Liver (tissue), 8 donors: ENCODE measurements at regions not wholly inside any gene's neighbourhood (a gene's known extent, or its start where the extent isn't known, plus 50 kb on each side); places are given as distances from the start of the nearest gene placed in this dataset.

Experiments used
- DNase-seq: peaks from one replicate; pipeline ENCODE4 v3.0.0-alpha.2; 2017; ENCODE audit warnings: low spot score
- H3K27ac ChIP-seq, 2 donors: one replicate each; pipeline ENCODE4 v1.7.0; 2013; ENCODE audit warnings: inconsistent platforms in 2 of 2, low read length in 2 of 2, control low read depth in 1 of 2, low read depth in 1 of 2, mild to moderate bottlenecking in 1 of 2
- H3K27me3 ChIP-seq, 4 donors: one replicate each; pipeline versions ENCODE4 v1.6.1 to v1.7.0; 2013; ENCODE audit warnings: low read length in 3 of 4, inconsistent platforms in 1 of 4, mild to moderate bottlenecking in 1 of 4, moderate library complexity in 1 of 4; ENCODE audit not compliant: control insufficient read depth in 4 of 4, insufficient read depth in 4 of 4
- H3K36me3 ChIP-seq, 4 donors: one replicate each; pipeline versions ENCODE4 v1.6.1 to v1.7.0; 2013; ENCODE audit warnings: low read length in 3 of 4, mild to moderate bottlenecking in 3 of 4, low read depth in 1 of 4, moderate library complexity in 1 of 4; ENCODE audit not compliant: control insufficient read depth in 4 of 4, insufficient read depth in 3 of 4
- H3K4me1 ChIP-seq, 4 donors: one replicate each; pipeline versions ENCODE4 v1.6.1 to v1.7.0; 2013; ENCODE audit warnings: low read length in 3 of 4, mild to moderate bottlenecking in 3 of 4, moderate library complexity in 1 of 4; ENCODE audit not compliant: control insufficient read depth in 4 of 4, insufficient read depth in 4 of 4
- H3K4me3 ChIP-seq, 3 donors: one replicate each; pipeline versions ENCODE4 v1.6.1 to v1.7.0; 2013; ENCODE audit warnings: low read length in 3 of 3, control low read depth in 1 of 3, low read depth in 1 of 3, mild to moderate bottlenecking in 1 of 3
- H3K9ac ChIP-seq, 2 donors: one replicate each; pipeline ENCODE4 v1.7.0; 2013; ENCODE audit warnings: low read length in 2 of 2, mild to moderate bottlenecking in 2 of 2, moderate library complexity in 2 of 2, control low read depth in 1 of 2, low read depth in 1 of 2
- H3K9me3 ChIP-seq, 4 donors: one replicate each; pipeline versions ENCODE4 v1.6.1 to v1.7.0; 2013; ENCODE audit warnings: low read length in 3 of 4; ENCODE audit not compliant: control insufficient read depth in 4 of 4
- ATF3 ChIP-seq: IDR thresholded peaks from 2 replicates; pipeline ENCODE4 v1.6.1; 2016; ENCODE audit warnings: antibody characterized with exemption
- CTCF ChIP-seq: fragments of 150-350 bp; IDR thresholded peaks from 2 replicates; pipeline ENCODE4 v1.5.1; 2017; ENCODE audit warnings: improper control_type of control experiment, low read depth, low read length; ENCODE audit not compliant: missing input control
- EGR1 ChIP-seq, 2 donors: IDR thresholded peaks; 2 replicates each; pipeline ENCODE4 v1.6.1; 2016 to 2018; ENCODE audit warnings: antibody characterized with exemption in 2 of 2, low read depth in 2 of 2
- FOXA1 ChIP-seq: IDR thresholded peaks from 2 replicates; pipeline ENCODE4 v1.6.1; 2016; ENCODE audit warnings: antibody characterized with exemption
- FOXA2 ChIP-seq: IDR thresholded peaks from 2 replicates; pipeline ENCODE4 v1.6.1; 2016; ENCODE audit warnings: antibody characterized with exemption
- GABPA ChIP-seq, 2 donors: IDR thresholded peaks in 1 of 2; conservative IDR thresholded peaks in 1 of 2; 2 replicates each; pipeline ENCODE4 v1.6.1; 2016; ENCODE audit warnings: antibody characterized with exemption in 2 of 2, mild to moderate bottlenecking in 1 of 2, moderate library complexity in 1 of 2
- HNF4A ChIP-seq, 2 donors: conservative IDR thresholded peaks; 2 replicates each; pipeline ENCODE4 v1.6.1; 2016; ENCODE audit warnings: antibody characterized with exemption in 2 of 2, mild to moderate bottlenecking in 2 of 2
- HNF4G ChIP-seq: IDR thresholded peaks from 2 replicates; pipeline ENCODE4 v1.6.1; 2016; ENCODE audit warnings: antibody characterized with exemption
- JUND ChIP-seq, 2 donors: IDR thresholded peaks; 2 replicates each; pipeline ENCODE4 v1.6.1; 2016; ENCODE audit warnings: antibody characterized with exemption in 2 of 2
- NR2F2 ChIP-seq: IDR thresholded peaks from 2 replicates; pipeline ENCODE4 v1.6.1; 2016; ENCODE audit warnings: antibody characterized with exemption
- RAD21 ChIP-seq, 2 donors: IDR thresholded peaks; 2 replicates each; pipeline ENCODE4 v1.6.1; 2016; ENCODE audit warnings: antibody characterized with exemption in 2 of 2, mild to moderate bottlenecking in 2 of 2
- REST ChIP-seq: IDR thresholded peaks from 2 replicates; pipeline ENCODE4 v1.6.1; 2016; ENCODE audit warnings: antibody characterized with exemption, mild to moderate bottlenecking
- RXRA ChIP-seq, 2 donors: IDR thresholded peaks; 2 replicates each; pipeline ENCODE4 v1.6.1; 2017 to 2018; ENCODE audit warnings: antibody characterized with exemption in 2 of 2, mild to moderate bottlenecking in 1 of 2
- TAF1 ChIP-seq: conservative IDR thresholded peaks from 2 replicates; pipeline ENCODE4 v1.6.1; 2016; ENCODE audit warnings: antibody characterized with exemption, mild to moderate bottlenecking
- YY1 ChIP-seq: IDR thresholded peaks from 2 replicates; pipeline ENCODE4 v1.6.1; 2016; ENCODE audit warnings: antibody characterized with exemption, mild to moderate bottlenecking
- WGBS: extraction: QIAGEN DNeasy Blood & Tissue Kit; methylation state at CpG from one replicate; pipeline ENCODE4 v1.1.7; 2013; 5-methylcytosine and 5-hydroxymethylcytosine counted together
- TF ChIP-seq, protein P1 (sequence below): IDR thresholded peaks from 2 replicates; pipeline ENCODE4 v1.6.1; 2016; ENCODE audit warnings: antibody characterized with exemption
- TF ChIP-seq, protein P2 (sequence below): IDR thresholded peaks from 2 replicates; pipeline ENCODE4 v1.6.1; 2016; ENCODE audit warnings: antibody characterized with exemption
- donor health status: healthy.
- donor health status: healthy.
- donor health status: healthy.
- donor health status: healthy.
- donor health status: healthy.

DNA sequence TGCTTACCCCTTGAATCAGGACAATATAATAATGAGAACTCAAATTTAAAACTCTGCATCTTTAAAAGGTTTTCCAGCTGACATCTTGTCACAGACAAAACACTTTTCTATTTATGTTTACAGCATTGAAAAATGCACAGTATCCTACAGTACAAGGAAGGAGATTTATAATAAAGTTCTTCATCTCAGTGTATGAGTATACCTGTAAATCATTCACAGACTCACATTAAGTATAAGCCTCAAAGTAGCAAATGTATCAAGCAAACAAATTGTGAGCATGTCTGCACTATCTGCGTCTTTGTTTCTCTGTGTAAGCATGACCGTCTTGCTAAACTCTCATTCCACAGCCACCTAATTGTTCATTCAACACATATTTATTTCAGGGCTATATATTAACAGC lies 52.8 kb downstream of the PPP1R2C start:
- Histone ChIP-seq H3K27me3 (no peaks in the 10 kb centered on the region), H3K4me1 (no peaks in the 10 kb centered on the region), H3K27ac (no peak overlapping the region), H3K9me3 (no peaks in the 10 kb centered on the region), H3K4me3 (no peak overlapping the region), H3K36me3 (no peaks in the 10 kb centered on the region), H3K9ac (no peak overlapping the region)
- DNase-seq, result no peak
- WGBS, result 72% methylated on average over 2 of the region's 2 CpGs
- TF ChIP-seq TAF1 (no peak), REST (no peak), RAD21 (IDR thresholded peaks at IDR 0.05) (no peak), ATF3 (no peak), FOXA1 (no peak), CTCF (no peak), RXRA (IDR thresholded peaks at IDR 0.05) (no peak), YY1 (no peak), JUND (IDR thresholded peaks at IDR 0.05) (no peak)
- TF ChIP-seq, protein P1, sequence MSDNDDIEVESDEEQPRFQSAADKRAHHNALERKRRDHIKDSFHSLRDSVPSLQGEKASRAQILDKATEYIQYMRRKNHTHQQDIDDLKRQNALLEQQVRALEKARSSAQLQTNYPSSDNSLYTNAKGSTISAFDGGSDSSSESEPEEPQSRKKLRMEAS, result no peak

DNA sequence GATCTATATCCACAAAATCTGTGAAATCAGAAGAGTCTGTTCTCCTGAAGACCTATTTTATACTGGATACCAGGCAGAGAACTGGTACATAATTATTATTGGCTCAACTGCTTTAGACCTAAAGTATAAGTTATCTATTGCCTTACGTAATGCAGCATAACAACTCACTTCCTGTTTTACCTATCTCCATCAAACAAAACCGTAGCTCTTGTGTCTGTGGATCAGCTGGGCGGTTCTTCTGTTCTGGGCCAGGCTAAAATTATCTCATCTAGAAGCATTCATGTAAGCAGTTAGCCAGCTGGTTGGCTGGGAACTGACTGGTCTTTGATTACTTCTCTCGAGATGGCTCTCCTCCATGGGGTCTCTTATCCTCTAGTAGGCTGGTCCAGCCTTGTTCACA lies 57.8 kb downstream of the PPP1R2C start:
- H3K4me1 ChIP-seq, result no peaks in the 10 kb centered on the region
- H3K27ac ChIP-seq, result no peak overlapping the region
- no peak for DNase-seq
- no peaks in the 10 kb centered on the region for H3K27me3 ChIP-seq
- H3K4me3 ChIP-seq, result no peak overlapping the region
- H3K9ac ChIP-seq, result no peak overlapping the region
- H3K9me3 ChIP-seq, result no peaks in the 10 kb centered on the region
- no peaks in the 10 kb centered on the region for H3K36me3 ChIP-seq
- WGBS, result 82% methylated on average over 4 of the region's 4 CpGs
- TF ChIP-seq NR2F2 (no peak), HNF4G (no peak), FOXA2 (no peak), RAD21 (IDR thresholded peaks at IDR 0.05) (no peak), GABPA (IDR thresholded peaks at IDR 0.05 in 1 of 2, conservative IDR thresholded peaks at IDR 0.05 in 1 of 2) (no peak), RXRA (IDR thresholded peaks at IDR 0.05) (no peak), REST (no peak), YY1 (no peak), FOXA1 (no peak), TAF1 (no peak), JUND (IDR thresholded peaks at IDR 0.05) (no peak), CTCF (no peak), HNF4A (conservative IDR thresholded peaks at IDR 0.05) (no peak), EGR1 (IDR thresholded peaks at IDR 0.05; ENCODE audit: low read depth in 2 of 2) (no peak), ATF3 (no peak)
- TF ChIP-seq, protein P2, sequence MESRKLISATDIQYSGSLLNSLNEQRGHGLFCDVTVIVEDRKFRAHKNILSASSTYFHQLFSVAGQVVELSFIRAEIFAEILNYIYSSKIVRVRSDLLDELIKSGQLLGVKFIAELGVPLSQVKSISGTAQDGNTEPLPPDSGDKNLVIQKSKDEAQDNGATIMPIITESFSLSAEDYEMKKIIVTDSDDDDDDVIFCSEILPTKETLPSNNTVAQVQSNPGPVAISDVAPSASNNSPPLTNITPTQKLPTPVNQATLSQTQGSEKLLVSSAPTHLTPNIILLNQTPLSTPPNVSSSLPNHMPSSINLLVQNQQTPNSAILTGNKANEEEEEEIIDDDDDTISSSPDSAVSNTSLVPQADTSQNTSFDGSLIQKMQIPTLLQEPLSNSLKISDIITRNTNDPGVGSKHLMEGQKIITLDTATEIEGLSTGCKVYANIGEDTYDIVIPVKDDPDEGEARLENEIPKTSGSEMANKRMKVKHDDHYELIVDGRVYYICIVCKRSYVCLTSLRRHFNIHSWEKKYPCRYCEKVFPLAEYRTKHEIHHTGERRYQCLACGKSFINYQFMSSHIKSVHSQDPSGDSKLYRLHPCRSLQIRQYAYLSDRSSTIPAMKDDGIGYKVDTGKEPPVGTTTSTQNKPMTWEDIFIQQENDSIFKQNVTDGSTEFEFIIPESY, result no peak
- TF ChIP-seq, protein P1, result no peak
